Activated effector memory CD4-positive, alpha-beta T cell treated with Interleukin-2 at 50 U/mL for 16 hours (primary cell): ENCODE measurements at regions not wholly inside any gene's neighbourhood (a gene's known extent, or its start where the extent isn't known, plus 50 kb on each side); places are given as distances from the start of the nearest gene placed in this dataset.

Experiments used
- DNase-seq: peaks from one replicate; pipeline ENCODE4 v3.0.0-alpha.2; 2020

DNA sequence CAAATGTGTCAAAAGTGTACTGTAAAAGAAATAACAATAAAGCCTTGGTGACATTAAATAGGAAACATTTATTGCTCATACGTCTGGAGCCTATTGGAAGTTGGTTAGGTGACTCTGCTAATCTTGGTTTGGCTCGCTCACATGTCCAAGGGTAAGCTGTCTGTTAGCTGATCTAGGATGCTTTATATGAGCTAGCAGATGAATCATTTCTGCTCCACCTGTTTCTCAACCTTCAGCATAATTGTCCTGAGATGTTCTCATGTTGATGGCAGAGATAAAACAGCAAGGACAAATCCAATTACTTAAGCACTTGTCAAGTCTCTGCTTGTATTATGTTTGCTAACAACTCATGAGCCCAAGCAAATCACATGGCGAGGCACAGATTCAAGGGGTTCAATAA lies 56.0 kb upstream of the CD53 start:
- no peak for DNase-seq

DNA sequence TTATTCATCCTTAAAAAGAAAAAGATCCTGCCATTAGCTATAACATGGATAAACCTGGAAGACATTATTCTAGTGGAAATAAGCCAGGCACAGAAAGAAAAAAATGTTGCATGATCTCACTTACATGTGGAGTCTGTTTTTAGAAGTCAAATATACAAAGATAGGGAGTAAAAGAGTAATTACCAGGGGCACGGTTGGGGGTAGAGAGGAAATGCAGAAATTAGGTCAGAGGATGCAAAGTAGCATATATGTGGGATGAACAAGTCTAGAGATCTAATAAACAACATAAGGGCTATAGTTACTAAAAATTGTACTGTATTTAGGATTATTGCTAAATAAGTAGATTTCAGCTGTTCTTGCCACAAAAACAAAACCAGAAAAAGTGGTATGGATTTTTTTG lies 61.4 kb upstream of the CD53 start:
- no peak for DNase-seq

DNA sequence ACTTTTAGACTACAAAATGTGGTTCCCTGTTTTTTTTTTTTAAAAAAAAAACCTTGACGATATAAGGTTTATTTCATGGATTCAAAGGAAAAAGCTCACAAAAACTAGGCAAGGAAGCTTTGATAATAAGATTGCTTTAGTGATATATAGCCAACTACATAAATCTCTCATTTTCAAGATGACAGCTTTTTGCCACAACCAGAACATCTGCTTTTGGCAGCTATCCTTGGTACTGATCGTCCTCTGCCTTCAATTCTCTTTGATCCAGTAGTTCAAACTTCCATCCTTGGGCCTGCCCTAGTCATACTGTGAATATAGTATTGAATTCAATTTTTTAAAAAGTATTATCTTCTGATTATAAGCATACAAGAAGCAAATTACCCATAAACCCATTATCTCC lies 72.9 kb upstream of the CD53 start:
- no peak for DNase-seq

DNA sequence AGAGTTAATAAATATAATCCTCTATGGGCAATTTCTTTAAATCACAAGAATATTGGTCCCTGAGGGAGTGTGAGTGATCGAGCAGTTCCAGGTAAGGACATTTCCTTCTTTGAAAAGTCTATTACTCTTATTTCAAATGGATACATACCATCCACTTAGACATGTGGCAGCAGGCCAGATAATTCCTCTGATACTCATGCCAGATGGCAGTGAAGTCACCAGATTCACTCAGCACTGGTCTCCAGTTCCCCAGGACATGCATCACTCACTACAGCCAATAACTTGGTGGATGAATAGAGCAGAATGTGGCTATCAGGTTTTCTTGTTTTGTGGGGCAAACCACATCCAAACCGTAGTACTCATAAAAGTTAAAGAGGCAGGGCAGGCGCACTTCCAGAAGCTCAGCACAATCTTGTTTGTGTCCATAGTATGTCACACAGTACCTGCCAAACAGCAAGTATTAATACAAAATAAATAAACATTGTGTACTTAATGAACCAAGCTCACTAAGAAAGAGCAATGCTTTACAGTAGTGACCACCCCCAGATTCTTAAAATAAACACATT lies 74.2 kb upstream of the CD53 start:
- DNase-seq = no peak

DNA sequence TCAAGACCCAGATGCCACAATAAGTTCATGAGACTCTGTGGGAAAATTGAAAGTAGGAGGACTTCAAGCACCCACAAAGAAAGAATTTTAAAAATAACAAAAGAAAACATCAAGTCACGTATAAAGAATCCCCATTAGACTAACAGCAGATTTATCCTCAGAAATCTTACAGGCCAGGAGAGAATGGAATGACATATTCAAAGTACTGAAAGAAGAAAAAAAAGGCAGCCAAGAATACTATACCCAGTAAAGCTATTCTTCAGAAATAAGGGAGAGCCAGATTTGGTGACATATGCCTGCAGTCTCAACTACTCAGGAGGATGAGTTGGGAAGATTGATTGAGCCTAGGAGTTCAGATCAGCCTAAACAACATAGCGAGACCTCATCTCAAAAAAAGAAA lies 84.3 kb upstream of the CD53 start:
- no peak for DNase-seq

DNA sequence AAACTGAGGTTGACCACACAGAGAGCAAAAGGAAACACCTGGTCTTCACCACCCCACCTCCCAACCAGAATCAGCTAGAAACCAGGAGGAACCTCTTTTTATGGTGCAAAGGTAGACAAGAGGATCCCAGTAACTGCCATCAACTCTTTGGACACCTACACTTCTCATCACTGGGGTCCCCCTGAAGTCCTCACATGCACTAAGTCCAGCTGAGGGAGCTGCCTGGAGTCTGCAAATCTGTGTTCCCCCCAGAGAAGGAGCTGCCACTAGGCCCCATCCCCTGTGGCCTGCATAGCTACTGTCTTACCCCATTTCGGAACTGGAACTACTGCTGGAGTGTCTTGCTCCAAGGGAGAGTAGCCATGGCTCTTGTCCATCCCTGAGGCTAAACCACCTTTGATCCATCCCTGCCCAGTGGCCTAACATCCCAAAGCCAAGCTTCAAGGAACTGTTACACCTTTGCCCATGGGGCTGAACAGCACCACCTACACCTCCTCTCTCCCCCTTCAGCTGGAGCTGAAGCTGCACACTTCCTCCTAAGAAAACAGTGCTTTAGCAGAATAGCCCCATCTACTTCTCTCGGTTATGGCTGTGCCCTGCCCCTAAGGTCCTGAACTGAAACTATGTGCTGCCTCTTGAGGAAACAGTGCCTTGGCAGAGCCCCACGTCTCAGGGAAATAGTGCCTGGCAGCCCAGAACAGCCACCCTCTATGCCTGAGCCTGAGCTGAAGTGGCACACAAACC lies 85.4 kb upstream of the CD53 start:
- DNase-seq = peak; percentile 19

DNA sequence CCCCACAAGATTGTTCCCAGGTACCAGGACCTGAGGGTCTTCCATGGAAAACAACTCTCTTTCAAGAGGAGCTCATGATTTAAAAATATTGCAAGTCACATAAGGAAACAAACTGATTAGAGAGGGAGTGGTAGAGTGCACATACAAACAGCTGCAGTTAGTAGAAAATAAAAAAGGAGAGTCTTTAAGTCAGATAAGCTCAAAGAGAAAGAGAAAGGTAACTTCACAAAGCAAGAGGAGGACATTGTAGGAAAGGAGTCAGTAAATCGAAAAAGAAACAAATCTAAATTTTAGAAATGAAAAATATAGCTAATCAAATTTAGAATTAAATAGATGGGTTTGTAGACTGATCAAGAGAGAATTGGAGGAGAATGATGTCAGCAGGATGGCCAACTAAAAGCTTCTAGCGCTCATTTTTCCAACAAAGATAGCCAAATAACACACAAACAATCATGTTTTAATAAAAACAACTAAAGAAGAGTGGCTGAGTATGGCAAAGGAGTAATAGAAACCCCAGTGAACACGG lies 86.1 kb upstream of the CD53 start:
- DNase-seq = no peak

GRCh38 chr1:110785612-110786011 lies 87.3 kb upstream of the CD53 start:
- no peak for DNase-seq

- DNase-seq = no peak
These were observed 87.9 kb upstream of the CD53 start for GRCh38 chr1:110785055-110785454.

GRCh38 chr1:110783292-110783918 lies 89.5 kb upstream of the CD53 start:
- DNase-seq = peak; percentile 26

GRCh38 chr1:110781525-110781924 lies 91.4 kb upstream of the CD53 start:
- no peak for DNase-seq

DNA sequence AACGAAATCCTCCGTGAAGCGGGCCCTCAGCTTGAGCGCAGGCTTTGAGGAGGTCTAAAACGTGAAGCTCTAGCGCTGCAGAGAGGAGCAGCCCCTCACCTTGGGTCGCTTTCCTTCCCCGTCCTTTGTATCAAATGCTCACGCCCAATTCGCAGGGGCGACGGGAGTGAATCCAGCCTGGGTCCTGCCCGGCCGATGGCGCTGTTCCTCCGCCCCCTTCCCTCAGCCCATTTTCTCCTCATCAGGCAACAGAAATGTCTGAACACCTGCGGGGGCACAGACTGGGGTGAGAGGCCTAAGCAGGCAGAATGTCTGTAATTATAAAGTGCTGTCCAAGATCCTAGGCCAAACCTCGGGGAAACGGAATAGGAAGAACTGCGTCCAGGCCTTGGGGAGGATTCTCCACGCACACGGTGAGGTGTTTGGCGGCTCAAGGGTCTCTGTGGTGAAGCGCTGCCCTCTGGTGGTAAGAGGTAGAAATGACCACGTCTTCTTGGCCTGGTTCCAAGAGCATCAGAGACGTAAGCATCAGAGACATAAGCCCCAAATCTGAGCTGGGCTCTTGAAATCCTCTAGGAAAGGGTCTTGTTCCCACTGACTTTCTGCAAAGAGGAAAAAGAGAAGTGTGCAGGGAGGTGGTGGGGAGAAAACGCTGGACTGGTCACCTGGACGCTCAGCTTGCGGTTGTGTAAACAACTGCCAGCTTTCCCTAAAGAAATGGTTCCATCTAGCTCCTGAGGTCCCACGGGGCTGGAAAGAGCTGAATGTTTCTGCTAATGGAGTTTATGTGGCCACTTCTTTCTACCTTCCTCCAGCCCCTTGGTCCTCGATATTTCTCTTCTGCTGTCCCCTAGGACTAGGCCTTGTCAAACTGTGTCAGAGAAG lies 92.1 kb upstream of the CD53 start:
- peak; percentile 53 for DNase-seq

GRCh38 chr1:110779636-110780035 lies 93.3 kb upstream of the CD53 start:
- no peak for DNase-seq

GRCh38 chr1:110778821-110779220 lies 94.1 kb upstream of the CD53 start:
- DNase-seq = no peak

GRCh38 chr1:110777228-110777627 lies 95.7 kb upstream of the CD53 start:
- no peak for DNase-seq

GRCh38 chr1:110774398-110774797 lies 98.5 kb upstream of the CD53 start:
- no peak for DNase-seq

DNA sequence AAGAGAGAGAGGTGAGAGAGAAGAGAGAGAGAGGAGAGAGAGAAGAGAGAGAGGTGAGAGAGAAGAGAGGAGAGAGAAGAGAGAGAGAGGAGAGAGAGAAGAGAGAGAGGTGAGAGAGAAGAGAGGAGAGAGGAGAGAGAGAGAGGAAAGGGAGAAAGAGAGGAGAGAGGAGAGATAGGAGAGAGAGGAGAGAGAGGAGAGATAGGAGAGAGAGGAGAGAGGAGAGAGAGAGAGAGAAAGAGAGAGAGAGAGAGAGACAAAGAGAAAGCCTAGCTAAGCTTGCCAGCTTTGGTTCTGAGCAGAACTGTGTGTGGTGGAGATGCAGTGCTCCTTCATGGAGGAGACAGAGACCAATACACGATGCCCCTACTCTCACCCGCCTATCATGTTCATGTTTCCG lies 99.1 kb upstream of the KCNA3 start:
- no peak for DNase-seq

DNA sequence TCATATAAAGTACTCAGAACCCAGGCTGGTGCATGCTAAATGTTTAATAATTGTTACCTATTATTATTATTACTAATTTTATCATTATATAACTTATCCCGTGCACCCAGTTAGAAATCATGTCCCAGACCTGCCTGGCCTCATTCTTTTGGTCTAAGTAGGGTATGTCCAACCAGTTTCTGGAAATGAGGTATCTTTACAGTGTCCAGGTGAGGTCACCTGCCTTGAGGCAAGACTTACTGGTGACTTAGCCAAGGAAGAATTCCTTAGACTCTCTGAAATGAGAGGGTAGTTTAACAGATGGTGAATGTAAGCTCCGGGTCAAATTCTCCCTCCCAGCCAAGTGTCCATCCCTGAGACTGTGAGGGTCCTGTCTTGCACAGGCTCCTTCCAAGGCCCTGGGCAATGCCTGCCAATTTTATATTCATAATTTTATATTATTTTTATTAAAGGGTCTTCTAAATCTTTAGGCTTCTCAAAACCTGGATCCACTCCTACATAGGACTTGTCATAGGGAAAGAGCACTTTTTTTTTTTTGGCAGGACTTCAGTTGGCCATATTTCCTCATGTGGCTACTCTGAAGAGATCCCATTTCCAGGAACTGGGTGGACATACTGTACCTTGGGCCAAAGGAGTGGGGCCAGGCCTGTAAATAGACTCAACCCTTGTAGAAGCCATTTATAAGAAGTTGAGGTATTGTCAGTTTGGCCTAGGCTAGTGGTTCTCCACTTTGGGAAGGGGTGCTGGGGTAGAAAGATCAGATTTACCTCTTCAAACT lies 96.7 kb upstream of the KCNA3 start:
- no peak for DNase-seq

GRCh38 chr1:110770832-110771231 lies 96.1 kb upstream of the KCNA3 start:
- DNase-seq = no peak

DNA sequence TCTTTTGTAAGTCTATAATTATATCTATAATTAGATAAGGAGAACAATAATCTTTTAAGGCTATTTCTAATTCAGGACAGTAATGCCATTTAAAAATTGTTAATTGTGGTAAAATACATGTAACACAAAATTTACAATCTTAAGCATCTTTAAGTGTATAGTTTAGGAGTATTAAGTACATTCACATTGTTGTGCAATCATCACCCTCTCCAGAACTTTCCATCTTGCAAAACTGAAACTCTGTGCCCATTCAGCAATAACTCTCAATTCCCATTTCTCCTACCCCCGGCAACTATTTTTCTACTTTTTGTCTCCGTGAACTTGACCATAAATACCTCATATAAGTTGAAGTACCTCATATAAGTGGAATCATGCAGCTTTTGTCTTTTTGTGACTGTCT lies 93.9 kb upstream of the KCNA3 start:
- no peak for DNase-seq

DNA sequence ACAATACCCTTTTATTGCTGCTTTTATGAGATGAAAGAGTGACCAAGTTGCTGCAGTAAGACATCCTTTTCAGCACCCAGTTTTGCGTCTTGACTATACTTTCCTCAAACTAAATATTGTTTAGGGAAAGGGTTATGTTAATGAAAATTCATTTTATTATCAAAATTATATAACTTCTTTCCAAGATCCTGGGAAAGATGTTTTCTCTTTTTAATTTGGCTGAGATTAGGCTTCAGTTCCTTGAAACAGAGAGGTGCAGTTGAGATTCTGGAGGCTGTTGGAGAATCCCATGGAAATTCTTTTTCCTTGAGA lies 91.6 kb upstream of the KCNA3 start:
- no peak for DNase-seq

DNA sequence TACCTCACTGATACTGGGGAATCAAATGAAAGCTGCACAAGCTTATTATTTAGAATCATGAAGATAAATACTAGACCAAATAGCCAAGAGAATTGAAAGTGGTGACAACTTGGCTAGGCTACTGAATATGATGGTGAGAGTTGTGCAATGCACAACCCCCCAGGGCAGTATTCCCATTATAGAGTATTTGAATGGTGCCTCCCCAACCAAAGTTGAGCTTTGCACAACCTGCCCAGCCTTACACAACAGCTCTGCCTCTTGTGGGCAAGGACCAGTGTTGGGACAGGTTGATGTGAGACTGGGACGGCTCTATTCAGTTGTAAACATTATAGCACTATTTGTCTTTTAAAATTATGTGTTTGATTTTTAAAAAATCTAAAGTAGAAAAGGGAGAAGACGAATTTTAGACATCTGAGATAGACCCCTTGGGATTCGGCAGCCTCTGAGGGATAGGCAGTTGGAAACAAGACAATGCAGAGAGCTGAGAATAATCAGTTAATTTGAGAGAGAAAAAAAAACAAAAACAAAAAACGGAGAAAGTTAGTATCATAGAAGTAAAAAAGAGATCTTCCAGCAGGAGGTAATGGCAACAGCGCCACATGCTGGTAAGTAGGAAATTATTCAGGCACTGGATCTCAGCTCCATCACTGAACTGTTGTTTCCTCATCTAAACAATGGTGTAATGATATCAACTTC lies 91.0 kb upstream of the KCNA3 start:
- no peak for DNase-seq
